GM18858 (cell line): ENCODE measurements at regions not wholly inside any gene's neighbourhood (a gene's known extent, or its start where the extent isn't known, plus 50 kb on each side); places are given as distances from the start of the nearest gene placed in this dataset.

Experiments used
- ATAC-seq: cut with Tn5 transposase; IDR thresholded peaks from one replicate; pipeline ENCODE4 v1.9.1; 2021; ENCODE audit not compliant: unreplicated experiment

- no peak for ATAC-seq
These were observed 991.6 kb downstream of the BCL11B start for GRCh38 chr14:98280436-98280835.

DNA sequence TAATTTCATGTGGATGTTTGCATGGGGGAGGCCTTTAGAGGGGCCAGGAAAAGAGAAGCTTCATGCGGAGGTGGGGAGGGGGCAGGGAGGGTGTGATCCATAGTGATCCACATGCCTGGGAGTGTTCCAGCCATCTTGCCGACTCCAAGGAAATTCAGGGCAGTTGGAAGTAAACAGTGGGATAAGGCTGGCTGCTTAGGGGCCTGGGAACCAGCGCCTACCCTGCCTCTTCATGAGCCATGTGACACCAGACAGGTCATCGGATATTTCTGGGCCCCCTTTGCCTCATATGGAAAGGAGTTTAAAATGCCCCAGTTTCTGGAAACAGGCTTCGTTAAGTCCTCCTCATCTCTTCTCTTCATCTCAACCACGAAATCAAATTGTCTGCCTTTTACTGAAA is 983.2 kb downstream of the BCL11B start:
- no peak for ATAC-seq

DNA sequence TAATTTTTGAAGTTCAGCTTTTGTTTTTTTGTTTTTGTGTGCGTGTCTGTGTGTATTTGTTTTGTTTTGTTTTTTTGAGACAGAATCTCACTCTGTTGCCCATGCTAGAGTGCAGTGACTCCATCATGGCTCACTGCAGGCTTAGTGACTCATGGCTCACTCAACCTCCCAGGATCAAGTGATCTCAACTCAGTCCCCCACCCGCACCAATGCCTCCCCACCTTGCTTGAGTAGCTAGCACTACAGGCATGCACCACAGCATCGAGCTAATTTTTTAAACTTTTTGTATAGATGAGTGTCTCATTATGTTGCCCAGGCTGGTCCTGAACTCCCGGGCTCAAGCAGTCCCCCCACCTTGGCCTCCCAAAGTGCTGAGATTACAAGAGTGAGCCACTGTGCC is 981.4 kb downstream of the BCL11B start:
- no peak for ATAC-seq

DNA sequence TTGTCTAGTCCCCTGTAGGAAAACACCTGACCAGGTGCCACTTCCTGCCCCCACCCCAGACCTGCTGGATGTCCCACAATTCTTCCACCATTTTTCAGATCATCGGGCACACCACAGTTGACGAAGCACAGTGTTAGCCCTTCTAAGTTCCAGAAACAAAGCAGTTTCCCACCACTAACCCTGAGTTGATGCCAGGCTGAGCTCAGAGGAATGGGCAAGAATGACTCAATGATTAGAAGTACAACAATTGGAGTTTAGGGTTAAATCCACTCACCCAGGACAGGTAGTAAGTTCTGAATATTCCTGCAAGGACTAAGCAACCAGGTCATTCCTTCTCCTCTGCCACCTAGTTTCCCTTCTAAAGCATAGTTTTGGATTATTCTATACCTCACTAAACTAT is 979.8 kb downstream of the BCL11B start:
- no peak for ATAC-seq

GRCh38 chr14:98293576-98293975 is 978.4 kb downstream of the BCL11B start:
- ATAC-seq = no peak

GRCh38 chr14:98296895-98297294 is 975.1 kb downstream of the BCL11B start:
- ATAC-seq = no peak

DNA sequence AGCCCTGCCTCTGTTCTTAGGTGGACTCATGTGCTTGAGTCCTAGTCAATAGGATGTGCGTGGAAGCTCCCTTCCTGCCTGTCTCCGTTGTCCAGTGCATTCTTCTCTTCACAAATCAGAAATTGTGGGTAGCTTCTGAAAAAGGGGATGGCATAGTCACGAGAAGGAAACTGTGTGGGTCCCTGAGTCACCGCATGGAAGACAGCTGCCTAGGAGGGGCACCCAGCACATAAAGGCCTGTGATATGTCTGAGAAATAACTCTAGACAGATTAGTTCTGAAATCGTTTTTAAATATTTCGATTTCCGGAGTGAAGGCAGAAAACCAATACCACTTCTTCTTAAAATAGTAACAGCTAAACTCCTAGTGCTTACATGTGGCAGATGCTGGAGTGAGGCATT is 974.4 kb downstream of the BCL11B start:
- no peak for ATAC-seq

- no peak for ATAC-seq
These were observed 973.3 kb downstream of the BCL11B start for GRCh38 chr14:98298481-98299244.

- ATAC-seq = no peak
These were observed 970.3 kb downstream of the BCL11B start for GRCh38 chr14:98301681-98302080.

DNA sequence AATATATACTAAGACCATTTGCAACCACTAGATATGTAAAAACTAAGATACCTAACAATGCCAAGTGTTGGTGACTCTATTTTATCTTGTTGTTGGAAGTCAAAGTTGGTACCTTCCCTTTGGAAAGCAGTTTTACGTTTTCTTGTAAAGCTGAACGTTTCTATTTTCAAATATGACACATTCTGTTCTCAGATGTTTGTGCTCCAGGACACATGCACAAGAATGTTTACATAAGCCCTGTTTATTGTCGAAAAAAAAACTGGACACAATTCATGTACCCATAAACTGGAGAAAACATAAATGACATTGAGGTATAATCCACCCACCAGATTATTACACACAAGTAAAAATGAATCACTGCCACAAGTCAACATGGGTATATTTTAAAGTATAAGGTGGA is 967.4 kb downstream of the BCL11B start:
- no peak for ATAC-seq

- ATAC-seq = no peak
These were observed 962.4 kb downstream of the BCL11B start for GRCh38 chr14:98309591-98309990.

DNA sequence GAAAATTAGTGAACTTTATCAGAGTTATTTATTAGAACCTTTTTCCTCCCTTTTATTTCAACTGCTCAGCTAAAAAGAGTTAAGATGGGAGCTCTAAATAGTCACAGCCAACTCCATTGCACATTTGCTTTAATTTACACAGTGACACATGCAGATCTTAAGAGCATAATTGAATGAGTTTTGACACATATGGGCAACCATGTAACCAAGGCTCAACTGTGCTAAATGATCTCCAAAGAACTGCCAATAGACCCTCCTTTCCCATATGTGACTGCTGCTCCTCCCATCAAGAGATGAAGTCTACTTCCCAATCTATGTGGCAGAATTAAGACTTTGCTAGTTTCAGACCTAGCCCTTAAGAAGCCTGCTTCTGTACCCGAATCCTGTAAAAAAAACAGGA is 960.0 kb downstream of the BCL11B start:
- no peak for ATAC-seq

GRCh38 chr14:98321841-98322240 is 950.2 kb downstream of the BCL11B start:
- ATAC-seq = no peak

DNA sequence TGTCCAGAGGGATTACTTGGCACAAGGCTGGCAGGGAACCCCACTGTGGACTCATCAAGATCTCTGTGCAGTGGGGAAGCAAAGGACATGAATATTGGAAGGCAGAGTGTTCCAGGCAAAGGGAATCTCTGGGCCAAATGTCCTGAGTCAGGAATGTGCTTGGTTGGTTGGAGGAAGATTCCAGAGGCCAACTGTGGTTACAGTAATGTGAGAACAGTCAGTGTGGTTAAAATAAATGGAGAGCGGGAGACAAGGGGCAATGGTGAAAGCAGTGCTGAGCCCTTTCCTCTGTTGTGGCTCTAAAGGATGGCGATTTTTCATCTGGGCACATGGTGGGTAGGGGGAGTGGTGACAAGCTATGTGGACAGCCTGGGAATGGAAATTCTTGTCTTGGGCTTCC is 948.2 kb downstream of the BCL11B start:
- ATAC-seq = no peak

DNA sequence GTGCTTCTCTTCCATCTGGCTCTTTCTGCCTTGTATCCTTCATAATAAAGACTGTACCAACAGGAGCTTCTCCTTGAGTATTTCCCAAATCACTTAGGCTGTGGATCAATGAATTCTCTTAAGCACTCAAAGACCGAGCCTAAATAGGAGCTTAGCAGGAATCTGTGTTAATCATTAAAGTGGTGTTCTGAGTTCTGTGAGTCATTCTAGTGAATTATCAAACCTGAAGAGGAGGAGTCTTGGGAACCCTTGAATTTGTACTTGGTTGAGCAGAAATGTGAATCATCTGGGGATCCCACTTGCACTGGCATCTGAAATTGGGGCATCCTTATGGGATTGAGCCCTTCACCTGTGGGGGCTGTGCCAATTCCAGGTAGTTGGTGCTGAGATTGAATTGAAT is 946.2 kb downstream of the BCL11B start:
- ATAC-seq = no peak

DNA sequence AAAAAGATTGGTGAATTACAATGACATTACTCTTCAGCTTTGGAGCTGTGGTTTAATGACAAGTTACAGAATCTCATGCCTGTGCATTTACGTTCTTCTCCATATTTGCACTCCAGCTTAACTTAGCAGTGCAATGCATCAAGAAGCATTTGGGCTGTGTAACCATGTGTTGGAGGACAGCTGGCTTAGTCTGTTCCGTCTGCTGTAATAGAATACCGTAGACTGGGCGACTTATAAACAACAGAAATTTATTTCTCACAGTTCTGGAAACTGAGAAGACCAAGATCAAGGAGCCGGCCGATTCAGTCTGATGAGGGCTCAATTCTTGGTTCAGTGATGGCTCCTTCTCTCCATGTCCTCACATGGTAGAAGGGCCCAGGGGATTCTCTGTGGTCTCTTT is 943.5 kb downstream of the BCL11B start:
- ATAC-seq = no peak

DNA sequence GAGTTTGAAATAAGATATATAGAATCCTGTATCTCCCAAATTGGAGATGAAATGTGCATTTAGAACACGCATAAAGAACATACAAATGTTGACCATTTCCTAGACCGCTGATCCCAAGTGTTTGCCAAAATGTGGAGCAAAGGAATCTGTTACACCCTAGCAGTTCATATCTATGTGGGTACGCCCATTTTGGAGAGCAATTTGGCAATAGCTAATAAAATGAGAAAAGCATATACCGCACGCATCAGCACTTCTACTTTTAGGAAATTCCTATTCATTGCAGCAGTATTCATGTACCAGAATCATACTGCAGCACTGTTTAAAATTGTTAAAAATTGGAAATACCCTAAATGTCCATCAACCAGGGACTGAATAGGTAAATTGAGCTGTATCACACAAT is 937.8 kb downstream of the BCL11B start:
- no peak for ATAC-seq

- no peak for ATAC-seq
These were observed 930.8 kb downstream of the BCL11B start for GRCh38 chr14:98341211-98341610.

DNA sequence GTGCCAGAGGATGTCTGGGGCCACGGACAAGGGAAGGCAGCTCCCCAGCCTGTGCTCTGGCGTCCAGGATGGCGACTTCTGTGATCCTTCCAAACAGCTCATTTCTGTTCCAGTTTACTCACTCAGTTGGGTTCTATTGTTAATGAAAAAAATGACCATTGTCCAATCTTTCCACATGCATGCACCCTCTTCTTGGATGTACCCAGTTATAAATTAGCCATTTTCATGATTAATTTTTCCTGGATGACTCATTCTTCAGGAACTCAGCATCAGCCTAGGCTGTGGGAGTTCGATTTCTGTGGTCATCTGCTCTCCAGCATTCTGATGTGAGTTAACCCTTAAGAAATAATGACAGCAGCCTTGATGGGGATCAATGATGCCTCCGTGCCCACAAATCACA is 926.8 kb downstream of the BCL11B start:
- ATAC-seq = no peak

- ATAC-seq = no peak
These were observed 924.3 kb downstream of the BCL11B start for GRCh38 chr14:98347686-98348085.

DNA sequence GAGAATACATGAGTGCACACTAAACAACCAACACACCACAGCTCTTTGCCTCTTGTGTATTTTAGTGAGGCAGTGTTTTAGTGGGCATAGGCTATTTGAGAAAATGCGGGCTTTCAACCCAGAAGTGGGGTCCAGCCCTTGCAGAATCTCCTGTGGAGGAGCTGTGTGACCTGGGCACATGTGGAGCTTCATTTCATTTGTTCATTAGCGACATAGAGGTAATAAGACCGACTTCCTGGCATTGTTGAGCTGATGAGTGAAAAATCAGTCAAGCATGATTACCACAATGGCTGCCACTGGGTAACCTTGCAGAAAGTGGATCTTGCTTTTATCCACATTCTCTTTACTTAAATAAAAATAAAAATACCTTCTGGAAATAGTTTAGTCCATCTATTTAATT is 923.5 kb downstream of the BCL11B start:
- no peak for ATAC-seq

DNA sequence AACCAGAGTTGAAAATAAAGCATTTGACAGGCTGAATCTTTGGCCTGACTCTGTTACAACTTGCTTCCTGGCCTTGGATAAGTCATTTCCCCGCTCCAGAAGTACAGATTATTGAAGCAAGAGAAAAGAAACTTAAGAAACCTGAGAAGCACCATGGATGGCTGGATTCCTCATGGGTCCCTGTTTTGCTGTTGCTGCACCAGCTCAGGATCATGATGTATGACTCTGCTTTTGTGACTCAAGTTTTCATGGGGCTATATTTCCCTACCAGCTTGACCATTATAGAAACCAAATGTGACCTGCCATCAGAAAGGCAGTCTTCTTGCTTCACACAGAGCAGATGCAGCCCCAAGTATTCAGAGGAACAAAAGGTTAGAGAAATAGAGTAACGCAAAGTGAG is 921.8 kb downstream of the BCL11B start:
- ATAC-seq = no peak

DNA sequence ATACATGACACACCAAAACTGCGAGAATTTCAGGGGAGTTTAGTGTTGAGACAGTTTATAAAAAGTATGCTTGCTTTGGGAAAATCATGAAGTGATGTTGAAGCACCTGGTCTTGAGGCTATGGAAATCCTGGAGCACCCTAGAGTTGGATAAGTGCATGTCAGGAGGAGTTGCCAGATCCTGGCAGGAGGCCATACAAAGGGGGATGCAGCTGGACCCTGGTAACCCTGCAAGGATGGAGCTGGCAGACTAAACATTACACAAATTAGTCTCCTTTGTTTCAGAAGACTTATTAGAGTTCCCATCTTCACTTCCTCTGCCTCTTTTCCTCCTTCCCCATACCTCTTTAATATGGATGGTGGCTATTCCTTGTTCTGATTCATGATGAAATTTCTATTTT is 907.0 kb downstream of the BCL11B start:
- no peak for ATAC-seq
